ENCODE measurements at regions not wholly inside any gene's neighbourhood (a gene's known extent, or its start where the extent isn't known, plus 50 kb on each side); places are given as distances from the start of the nearest gene placed in this dataset.

GRCh38 chr6:3643921-3644738 lies 107.4 kb downstream of the PXDC1 start:
- DNase-seq (no peak), ATAC-seq (no peak)
- Mint-ChIP-seq H3K27me3 (no peaks in the 10 kb centered on the region), H3K27ac (no peak overlapping the region), H3K4me3 (no peak overlapping the region), H3K4me1 (ENCODE audit: low read depth) (no peaks in the 10 kb centered on the region), H3K36me3 (ENCODE audit: low read depth) (no peaks in the 10 kb centered on the region), H3K9me3 (no peaks in the 10 kb centered on the region)
- ChIA-PET POLR2A (no interaction called here), CTCF (no interaction called here)
- intact Hi-C loops (cut with micrococcal nuclease): no loop called here
- TF ChIP-seq CTCF (IDR thresholded peaks at IDR 0.05): no peak

GRCh38 chr6:3640868-3641267 lies 110.6 kb downstream of the PXDC1 start:
- Mint-ChIP-seq H3K36me3 (ENCODE audit: low read depth) (no peaks in the 10 kb centered on the region), H3K4me3 (no peak overlapping the region), H3K4me1 (ENCODE audit: low read depth) (no peaks in the 10 kb centered on the region), H3K27me3 (no peaks in the 10 kb centered on the region), H3K9me3 (no peaks in the 10 kb centered on the region), H3K27ac (no peak overlapping the region)
- no peak for DNase-seq
- no peak for ATAC-seq
- no peak for TF ChIP-seq CTCF (IDR thresholded peaks at IDR 0.05)
- CTCF ChIA-PET: no interaction called here
- intact Hi-C loops (cut with micrococcal nuclease): no loop called here
- POLR2A ChIA-PET: no interaction called here

GRCh38 chr6:3638662-3639061 lies 112.9 kb downstream of the PXDC1 start:
- CTCF ChIA-PET: no interaction called here

GRCh38 chr6:3636060-3636459 lies 115.5 kb downstream of the PXDC1 start:
- Mint-ChIP-seq H3K27me3 (no peaks in the 10 kb centered on the region), H3K9me3 (no peaks in the 10 kb centered on the region), H3K4me3 (no peak overlapping the region), H3K4me1 (ENCODE audit: low read depth) (no peaks in the 10 kb centered on the region), H3K36me3 (ENCODE audit: low read depth) (no peaks in the 10 kb centered on the region), H3K27ac (no peak overlapping the region)
- TF ChIP-seq CTCF (IDR thresholded peaks at IDR 0.05): no peak
- intact Hi-C loops (cut with micrococcal nuclease): no loop called here
- ChIA-PET POLR2A (no interaction called here), CTCF (no interaction called here)
- ATAC-seq (no peak), DNase-seq (no peak)

More at GRCh38 chr6:3638662-3639061, 112.9 kb downstream of the PXDC1 start:
- Mint-ChIP-seq H3K27ac (no peak overlapping the region), H3K27me3 (no peaks in the 10 kb centered on the region), H3K9me3 (no peaks in the 10 kb centered on the region), H3K4me3 (no peak overlapping the region), H3K4me1 (ENCODE audit: low read depth) (no peaks in the 10 kb centered on the region), H3K36me3 (ENCODE audit: low read depth) (no peaks in the 10 kb centered on the region)
- POLR2A ChIA-PET: no interaction called here
- ATAC-seq (no peak), DNase-seq (no peak)
- intact Hi-C loops (cut with micrococcal nuclease): no loop called here
- TF ChIP-seq CTCF (IDR thresholded peaks at IDR 0.05): no peak

- intact Hi-C loops (cut with micrococcal nuclease): no loop called here
- Mint-ChIP-seq H3K36me3 (ENCODE audit: low read depth) (no peaks in the 10 kb centered on the region), H3K4me3 (no peak overlapping the region), H3K4me1 (ENCODE audit: low read depth) (no peaks in the 10 kb centered on the region), H3K27ac (no peak overlapping the region), H3K27me3 (no peaks in the 10 kb centered on the region), H3K9me3 (no peaks in the 10 kb centered on the region)
- no peak for TF ChIP-seq CTCF (IDR thresholded peaks at IDR 0.05)
- ATAC-seq (no peak), DNase-seq (no peak)
- ChIA-PET POLR2A (no interaction called here), CTCF (no interaction called here)
Observed at GRCh38 chr6:3635482-3635881, 116.0 kb downstream of the PXDC1 start.

All from activated CD8-positive, alpha-beta T cell treated with anti-CD3 and anti-CD28 coated beads for 36 hours (primary cell).